ENCODE measurements at regions not wholly inside any gene's neighbourhood (a gene's known extent, or its start where the extent isn't known, plus 50 kb on each side); places are given as distances from the start of the nearest gene placed in this dataset.

GRCh38 chr2:4221434-4221833 is 518.1 kb downstream of the DCDC2C start:
- ChIA-PET POLR2A (no interaction called here), CTCF (no interaction called here), RAD21 (ENCODE audit: low non-redundant PET in 1 of 2, low total read pairs in 2 of 2, uncharacterized antibody in 2 of 2, unreplicated experiment in 2 of 2) (no interaction called here)
- ATAC-seq (no peak), DNase-seq (ENCODE audit: low read depth, low spot score) (no peak)
- peaks cover 5 to 13% of the 10 kb centered on the region in 2 experiments; a peak in 2 of 4 replicates for H3K9me3 ChIP-seq (ENCODE audit: control insufficient read depth in 1 of 2, insufficient read depth in 1 of 2, low read depth in 1 of 2, low read length in 2 of 2)
- H3K79me2 ChIP-seq (ENCODE audit: insufficient read depth, low read length): no peaks in the 10 kb centered on the region
- BruUV-seq (replicated peaks): no TSS peak
- no peaks in the 10 kb centered on the region for H3K4me1 ChIP-seq (ENCODE audit: control insufficient read depth in 1 of 2, insufficient read depth in 2 of 2, low read length in 2 of 2)
- H3K27me3 ChIP-seq (ENCODE audit: insufficient read depth, low read length): no peaks in the 10 kb centered on the region
- H4K20me1 ChIP-seq (ENCODE audit: insufficient read depth): no peaks in the 10 kb centered on the region
- H3K4me2 ChIP-seq (ENCODE audit: low read length): no peak overlapping the region
- TF ChIP-seq SP1 (IDR thresholded peaks at IDR 0.05; ENCODE audit: low read depth) (no peak), CEBPB (IDR thresholded peaks at IDR 0.05; ENCODE audit: low read depth) (no peak), SIN3A (IDR thresholded peaks at IDR 0.05; ENCODE audit: low read depth) (no peak), ZNF274 (IDR thresholded peaks at IDR 0.05; ENCODE audit: low read depth, low read length) (no peak), CTCF (IDR thresholded peaks at IDR 0.05 in 2 of 3, conservative IDR thresholded peaks at IDR 0.05 in 1 of 3; ENCODE audit: borderline replicate concordance in 1 of 3, insufficient read depth in 1 of 3, low read depth in 2 of 3, low read length in 2 of 3) (no peak), CBX3 (IDR thresholded peaks at IDR 0.05; ENCODE audit: low read depth) (no peak), ZFX (IDR thresholded peaks at IDR 0.05) (no peak), ZBTB33 (IDR thresholded peaks at IDR 0.05; ENCODE audit: extremely low read depth, insufficient replicate concordance, low read length) (no peak), ELF1 (IDR thresholded peaks at IDR 0.05; ENCODE audit: borderline replicate concordance, low read depth) (no peak), JUND (IDR thresholded peaks at IDR 0.05) (no peak), TCF7L2 (IDR thresholded peaks at IDR 0.05; ENCODE audit: borderline replicate concordance, extremely low read depth, insufficient read depth, insufficient read length) (no peak), FOSL1 (IDR thresholded peaks at IDR 0.05; ENCODE audit: low read depth) (no peak), MAX (IDR thresholded peaks at IDR 0.05) (no peak)
- no peaks in the 10 kb centered on the region for H3K36me3 ChIP-seq (ENCODE audit: control insufficient read depth in 1 of 2, insufficient read depth in 2 of 2, low read length in 2 of 2)
- H2AFZ ChIP-seq (ENCODE audit: low read depth, low read length, poor library complexity, severe bottlenecking): no peak overlapping the region
- H3K27ac ChIP-seq (ENCODE audit: low read depth, low read length): no peak overlapping the region
- intact Hi-C loops (cut with micrococcal nuclease): no loop called here
- H3K9ac ChIP-seq (ENCODE audit: low read length): no peak overlapping the region
- no peaks in the 10 kb centered on the region for H3K9me2 ChIP-seq (ENCODE audit: insufficient read depth)
- H3K4me3 ChIP-seq (replicated peaks in 1 of 2; ENCODE audit: low read depth in 1 of 2, low read length in 2 of 2): no peak overlapping the region
